VCaP (cell line): ENCODE measurements at regions not wholly inside any gene's neighbourhood (a gene's known extent, or its start where the extent isn't known, plus 50 kb on each side); places are given as distances from the start of the nearest gene placed in this dataset.
A peak's percentile ranks its signal among the peaks of the same experiment; 100 is the strongest.

Experiments used
- H3K27ac ChIP-seq: fragments of 450-650 bp; 2 replicates; pipeline ENCODE4 v1.5.1; 2017
- TF ChIP-seq, protein P1 (sequence below): fragments of 450-650 bp; conservative IDR thresholded peaks from 2 replicates; pipeline ENCODE4 v1.5.1; 2017; ENCODE audit warnings: mild to moderate bottlenecking, moderate library complexity

DNA sequence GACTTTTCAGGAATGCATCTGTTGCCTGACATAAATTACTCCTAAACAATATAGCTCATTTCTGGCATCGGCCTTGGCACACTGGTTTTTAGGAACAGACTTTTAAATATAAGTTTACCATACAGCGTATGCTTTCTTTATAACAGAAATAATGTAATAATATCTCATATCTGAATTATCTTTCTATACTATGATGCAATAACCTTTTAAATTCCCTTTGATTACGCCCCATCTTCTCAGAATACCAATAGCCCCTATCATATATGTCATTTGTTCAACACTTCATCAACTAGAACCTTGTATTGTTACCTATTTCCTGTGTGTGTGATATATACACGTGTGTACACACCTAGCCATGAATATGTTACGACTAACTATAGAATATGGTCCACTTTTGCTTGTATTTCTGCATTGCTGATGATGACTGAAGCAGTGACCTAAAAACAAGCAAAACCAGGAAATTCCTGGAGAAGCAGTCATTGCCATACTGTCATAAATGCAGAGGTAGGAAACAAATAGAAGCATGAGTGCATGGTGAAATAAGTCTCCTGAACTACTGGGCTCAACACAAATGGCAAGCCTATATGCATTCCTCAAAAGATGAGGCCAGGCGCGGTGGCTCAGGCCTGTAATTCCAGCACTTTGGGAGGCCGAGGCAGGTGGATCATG lies 618.4 kb upstream of the NRP1 start:
- TF ChIP-seq, protein P1, sequence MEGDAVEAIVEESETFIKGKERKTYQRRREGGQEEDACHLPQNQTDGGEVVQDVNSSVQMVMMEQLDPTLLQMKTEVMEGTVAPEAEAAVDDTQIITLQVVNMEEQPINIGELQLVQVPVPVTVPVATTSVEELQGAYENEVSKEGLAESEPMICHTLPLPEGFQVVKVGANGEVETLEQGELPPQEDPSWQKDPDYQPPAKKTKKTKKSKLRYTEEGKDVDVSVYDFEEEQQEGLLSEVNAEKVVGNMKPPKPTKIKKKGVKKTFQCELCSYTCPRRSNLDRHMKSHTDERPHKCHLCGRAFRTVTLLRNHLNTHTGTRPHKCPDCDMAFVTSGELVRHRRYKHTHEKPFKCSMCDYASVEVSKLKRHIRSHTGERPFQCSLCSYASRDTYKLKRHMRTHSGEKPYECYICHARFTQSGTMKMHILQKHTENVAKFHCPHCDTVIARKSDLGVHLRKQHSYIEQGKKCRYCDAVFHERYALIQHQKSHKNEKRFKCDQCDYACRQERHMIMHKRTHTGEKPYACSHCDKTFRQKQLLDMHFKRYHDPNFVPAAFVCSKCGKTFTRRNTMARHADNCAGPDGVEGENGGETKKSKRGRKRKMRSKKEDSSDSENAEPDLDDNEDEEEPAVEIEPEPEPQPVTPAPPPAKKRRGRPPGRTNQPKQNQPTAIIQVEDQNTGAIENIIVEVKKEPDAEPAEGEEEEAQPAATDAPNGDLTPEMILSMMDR, result no peak
- H3K27ac ChIP-seq, result no peak overlapping the region

GRCh38 chr10:33950206-33950605 lies 615.7 kb upstream of the NRP1 start:
- TF ChIP-seq, protein P1, result no peak

DNA sequence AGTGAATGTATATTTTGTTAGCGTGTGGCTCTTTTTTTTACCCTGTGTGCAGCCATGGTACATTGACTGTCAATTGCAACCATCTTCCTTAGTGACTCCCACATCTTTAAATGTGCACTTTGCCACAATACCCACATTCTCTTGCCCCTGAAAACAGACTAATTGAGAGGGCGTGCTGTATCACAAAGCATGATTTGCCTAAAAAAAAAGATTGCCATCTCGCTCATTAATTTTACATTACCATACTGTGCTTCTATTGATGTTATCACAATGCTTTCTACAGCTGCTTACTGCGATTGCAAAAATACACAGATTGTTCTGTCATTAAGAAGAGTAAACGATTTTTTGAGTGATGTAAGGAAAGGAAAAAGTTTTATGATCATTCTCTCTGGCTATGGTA lies 613.1 kb upstream of the NRP1 start:
- no peak overlapping the region for H3K27ac ChIP-seq
- TF ChIP-seq, protein P1, result no peak

More at GRCh38 chr10:33950206-33950605, 615.7 kb upstream of the NRP1 start:
- no peak overlapping the region for H3K27ac ChIP-seq

GRCh38 chr10:33945051-33945450 lies 610.6 kb upstream of the NRP1 start:
- H3K27ac ChIP-seq, result no peak overlapping the region
- TF ChIP-seq, protein P1, result no peak

DNA sequence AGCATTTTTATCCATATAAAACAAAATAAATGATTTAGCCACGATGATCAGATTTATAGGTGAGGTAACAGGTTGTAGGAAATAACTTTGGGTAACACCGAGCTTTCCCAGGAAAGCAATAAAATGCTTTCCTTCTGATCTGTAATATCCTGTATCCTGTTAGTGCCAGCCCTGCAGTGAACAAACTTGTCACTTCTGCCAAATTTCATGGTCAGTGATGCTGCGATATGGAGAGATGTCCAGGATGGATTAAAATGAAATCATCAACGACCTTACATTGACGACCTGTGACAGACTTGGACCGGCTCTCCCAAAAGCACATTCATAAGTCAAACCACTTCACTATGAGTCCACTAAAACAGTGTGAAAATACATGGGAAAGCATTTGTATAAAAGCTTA lies 608.0 kb upstream of the NRP1 start:
- TF ChIP-seq, protein P1, result no peak
- peak overlapping the region; percentile 54 for H3K27ac ChIP-seq

- no peak overlapping the region for H3K27ac ChIP-seq
- TF ChIP-seq, protein P1, result peak; percentile 26; the same call in 1 of the 2 replicates
Measured at GRCh38 chr10:33939892-33940291, 605.4 kb upstream of the NRP1 start.

GRCh38 chr10:33939410-33939809 lies 604.9 kb upstream of the NRP1 start:
- TF ChIP-seq, protein P1, result no peak
- no peak overlapping the region for H3K27ac ChIP-seq
